ENCODE measurements at regions not wholly inside any gene's neighbourhood (a gene's known extent, or its start where the extent isn't known, plus 50 kb on each side); places are given as distances from the start of the nearest gene placed in this dataset.

GRCh38 chr9:26234865-26235264 is 556.6 kb upstream of the TUSC1 start:
- DNase-seq = no peak
- Histone ChIP-seq H3K27ac (replicated peaks) (no peak overlapping the region), H3K27me3 (ENCODE audit: low read depth) (no peaks in the 10 kb centered on the region), H3K4me3 (no peak overlapping the region), H3K36me3 (no peaks in the 10 kb centered on the region), H3K9me3 (replicated peaks) (no peaks in the 10 kb centered on the region), H3K4me1 (no peaks in the 10 kb centered on the region)
- intact Hi-C loops (cut with micrococcal nuclease) = no loop called here
- no peak for TF ChIP-seq CTCF (IDR thresholded peaks at IDR 0.05; ENCODE audit: borderline replicate concordance)

GRCh38 chr9:26231391-26231790 is 553.1 kb upstream of the TUSC1 start:
- H3K4me1 ChIP-seq = no peaks in the 10 kb centered on the region
- no peaks in the 10 kb centered on the region for H3K36me3 ChIP-seq
- H3K27ac ChIP-seq (replicated peaks) = no peak overlapping the region
- H3K27me3 ChIP-seq (ENCODE audit: low read depth) = no peaks in the 10 kb centered on the region
- no peak for DNase-seq
- TF ChIP-seq CTCF (IDR thresholded peaks at IDR 0.05; ENCODE audit: borderline replicate concordance) = no peak
- H3K9me3 ChIP-seq (replicated peaks) = no peaks in the 10 kb centered on the region
- intact Hi-C loops (cut with micrococcal nuclease) = no loop called here
- H3K4me3 ChIP-seq = no peak overlapping the region

- no peak for DNase-seq
- intact Hi-C loops (cut with micrococcal nuclease) = no loop called here
- Histone ChIP-seq H3K27me3 (ENCODE audit: low read depth) (no peaks in the 10 kb centered on the region), H3K4me3 (no peak overlapping the region), H3K36me3 (no peaks in the 10 kb centered on the region), H3K27ac (replicated peaks) (no peak overlapping the region), H3K4me1 (no peaks in the 10 kb centered on the region), H3K9me3 (replicated peaks) (no peaks in the 10 kb centered on the region)
- no peak for TF ChIP-seq CTCF (IDR thresholded peaks at IDR 0.05; ENCODE audit: borderline replicate concordance)
Measured at GRCh38 chr9:26229324-26230054, 551.2 kb upstream of the TUSC1 start.

- Histone ChIP-seq H3K9me3 (replicated peaks) (no peaks in the 10 kb centered on the region), H3K27ac (replicated peaks) (no peak overlapping the region), H3K27me3 (ENCODE audit: low read depth) (no peaks in the 10 kb centered on the region), H3K4me3 (no peak overlapping the region), H3K4me1 (no peaks in the 10 kb centered on the region), H3K36me3 (no peaks in the 10 kb centered on the region)
- intact Hi-C loops (cut with micrococcal nuclease) = no loop called here
- no peak for TF ChIP-seq CTCF (IDR thresholded peaks at IDR 0.05; ENCODE audit: borderline replicate concordance)
- no peak for DNase-seq
Measured at GRCh38 chr9:26228273-26228672, 550.0 kb upstream of the TUSC1 start.

GRCh38 chr9:26221290-26221689 is 543.0 kb upstream of the TUSC1 start:
- Histone ChIP-seq H3K9me3 (replicated peaks) (peaks cover 2% of the 10 kb centered on the region), H3K27me3 (ENCODE audit: low read depth) (no peaks in the 10 kb centered on the region), H3K27ac (replicated peaks) (no peak overlapping the region), H3K4me3 (no peak overlapping the region), H3K4me1 (no peaks in the 10 kb centered on the region), H3K36me3 (no peaks in the 10 kb centered on the region)
- no peak for TF ChIP-seq CTCF (IDR thresholded peaks at IDR 0.05; ENCODE audit: borderline replicate concordance)
- no peak for DNase-seq
- intact Hi-C loops (cut with micrococcal nuclease) = no loop called here
